GM23338 (cell line): ENCODE measurements at regions not wholly inside any gene's neighbourhood (a gene's known extent, or its start where the extent isn't known, plus 50 kb on each side); places are given as distances from the start of the nearest gene placed in this dataset.

ENCODE experiments used
- ATAC-seq: fragments of 200-7000 bp; cut with Tn5 transposase; 3 replicates; pipeline ENCODE4 v1.9.1; 2020
- DNase-seq: peaks from one replicate; pipeline ENCODE4 v3.0.0-alpha.2; 2015; ENCODE audit warnings: low spot score
- H2AFZ ChIP-seq: fragments of 200-600 bp; sonication (generic); 2 replicates; pipeline ENCODE4 v1.8.0; 2016; ENCODE audit warnings: antibody characterized with exemption, mild to moderate bottlenecking, moderate library complexity
- H3F3A ChIP-seq: fragments of 200-600 bp; sonication (generic); replicated peaks from 2 replicates; pipeline ENCODE4 v1.8.0; 2017; ENCODE audit warnings: antibody characterized with exemption, mixed run types, low read depth
- H3K27ac ChIP-seq: fragments of 200-600 bp; sonication (generic); 2 replicates; pipeline ENCODE4 v1.6.1; 2016; ENCODE audit warnings: low read depth
- H3K27me3 ChIP-seq: fragments of 200-600 bp; sonication (generic); 2 replicates; pipeline ENCODE4 v1.8.0; 2016; ENCODE audit warnings: mild to moderate bottlenecking, mixed run types, moderate library complexity; ENCODE audit not compliant: insufficient read depth
- H3K36me3 ChIP-seq: fragments of 200-600 bp; sonication (generic); 2 replicates; pipeline ENCODE4 v1.8.0; 2016; ENCODE audit warnings: mild to moderate bottlenecking; ENCODE audit not compliant: insufficient read depth
- H3K4me1 ChIP-seq: fragments of 200-600 bp; sonication (generic); 2 replicates; pipeline ENCODE4 v1.8.0; 2016; ENCODE audit warnings: mild to moderate bottlenecking, moderate library complexity; ENCODE audit not compliant: insufficient read depth
- H3K4me2 ChIP-seq: fragments of 200-600 bp; sonication (generic); 2 replicates; pipeline ENCODE4 v1.7.1; 2017; ENCODE audit warnings: mixed run types
- H3K4me3 ChIP-seq: fragments of 200-600 bp; sonication (generic); 2 replicates; pipeline ENCODE4 v1.6.1; 2016; ENCODE audit warnings: mixed run types
- H3K79me2 ChIP-seq: fragments of 200-600 bp; sonication (generic); replicated peaks from 2 replicates; pipeline ENCODE4 v1.8.0; 2017; ENCODE audit warnings: mild to moderate bottlenecking; ENCODE audit not compliant: insufficient read depth
- H3K9me2 ChIP-seq: fragments of 200-600 bp; sonication (generic); 2 replicates; pipeline ENCODE4 v1.8.0; 2017; ENCODE audit not compliant: insufficient read depth
- H4K20me1 ChIP-seq: fragments of 200-600 bp; sonication (generic); replicated peaks from 2 replicates; pipeline ENCODE4 v1.8.0; 2017; ENCODE audit warnings: mild to moderate bottlenecking; ENCODE audit not compliant: insufficient read depth
- H3K27ac Mint-ChIP-seq: 2 replicates; pipeline ENCODE4 v1.8.0; 2020; ENCODE audit warnings: inconsistent platforms, mild to moderate bottlenecking, moderate library complexity, mixed read lengths
- H3K27me3 Mint-ChIP-seq: 3 replicates; pipeline ENCODE4 v1.8.0; 2022; ENCODE audit warnings: low read depth, mild to moderate bottlenecking, moderate library complexity, mixed read lengths, inconsistent platforms; ENCODE audit not compliant: insufficient read depth, poor library complexity
- H3K36me3 Mint-ChIP-seq: 3 replicates; pipeline ENCODE4 v1.8.0; 2021; ENCODE audit warnings: low read depth, mild to moderate bottlenecking, inconsistent platforms, moderate library complexity, mixed read lengths
- H3K4me1 Mint-ChIP-seq: 3 replicates; pipeline ENCODE4 v1.8.0; 2020; ENCODE audit warnings: mild to moderate bottlenecking, inconsistent platforms, mixed read lengths
- H3K4me3 Mint-ChIP-seq: 3 replicates; pipeline ENCODE4 v1.8.0; 2021; ENCODE audit warnings: moderate library complexity, mild to moderate bottlenecking, inconsistent platforms, mixed read lengths
- H3K9me3 Mint-ChIP-seq: 3 replicates; pipeline ENCODE4 v1.8.0; 2020; ENCODE audit warnings: moderate library complexity, mild to moderate bottlenecking, inconsistent platforms, mixed read lengths
- CREB1 ChIP-seq: fragments of 250-450 bp; sonication (Bioruptor Pico); IDR thresholded peaks from 2 replicates; pipeline ENCODE4 v1.5.0; 2020; ENCODE audit warnings: low read depth, mild to moderate bottlenecking, moderate library complexity
- CTCF ChIP-seq, 2 experiments: fragments of 200-600 bp in 1 of 2; sonication (generic) in 1 of 2; conservative IDR thresholded peaks; 2 replicates each; pipeline versions ENCODE4 v1.5.1 to v1.6.1; 2016 to 2017; ENCODE audit warnings: antibody characterized with exemption in 2 of 2, low read depth in 2 of 2, mild to moderate bottlenecking in 2 of 2, moderate library complexity in 1 of 2
- EZH2 ChIP-seq: fragments of 200-600 bp; sonication (generic); IDR thresholded peaks from one replicate; pipeline ENCODE4 v1.8.0; 2017; ENCODE audit warnings: antibody characterized with exemption, mild to moderate bottlenecking, low read depth; ENCODE audit not compliant: unreplicated experiment
- EZH2phosphoT487 ChIP-seq: fragments of 200-600 bp; sonication (generic); IDR thresholded peaks from one replicate; pipeline ENCODE4 v1.8.1; 2018; ENCODE audit warnings: antibody characterized with exemption; ENCODE audit not compliant: unreplicated experiment
- JUNB ChIP-seq: IDR thresholded peaks from one replicate; pipeline ENCODE4 v1.6.1; 2016; ENCODE audit warnings: antibody characterized with exemption; ENCODE audit not compliant: unreplicated experiment
- NANOG ChIP-seq: IDR thresholded peaks from 2 replicates; pipeline ENCODE4 v1.6.1; 2016; ENCODE audit warnings: antibody characterized with exemption, borderline replicate concordance
- POLR2AphosphoS5 ChIP-seq: IDR thresholded peaks from 2 replicates; pipeline ENCODE4 v1.6.1; 2016; ENCODE audit warnings: antibody characterized with exemption, low read depth
- ZNF462 ChIP-seq: fragments of 250-450 bp; sonication (Bioruptor Pico); IDR thresholded peaks from 2 replicates; pipeline ENCODE4 v1.5.0; 2020; ENCODE audit warnings: mild to moderate bottlenecking, moderate library complexity

- no peak for DNase-seq
- Histone ChIP-seq H3K36me3 (peaks cover 4% of the 10 kb centered on the region; the same call in 1 of the 2 replicates), H3K27me3 (no peaks in the 10 kb centered on the region), H3K4me2 (no peak overlapping the region), H2AFZ (no peak overlapping the region), H3K9me2 (no peaks in the 10 kb centered on the region), H4K20me1 (no peaks in the 10 kb centered on the region), H3K79me2 (no peaks in the 10 kb centered on the region), H3K27ac (no peak overlapping the region), H3F3A (no peaks in the 10 kb centered on the region), H3K4me1 (no peaks in the 10 kb centered on the region), H3K4me3 (no peak overlapping the region)
- H3K4me3 Mint-ChIP-seq: no peak overlapping the region
- no peak for TF ChIP-seq CTCF (conservative IDR thresholded peaks at IDR 0.05; ENCODE audit: low read depth in 2 of 2)
- TF ChIP-seq CREB1 (CRISPR knock-in tag): no peak
- TF ChIP-seq POLR2AphosphoS5: no peak
- TF ChIP-seq NANOG: no peak
- TF ChIP-seq JUNB: no peak
- no peak for TF ChIP-seq EZH2
- peaks cover 93% of the 10 kb centered on the region for H3K9me3 Mint-ChIP-seq
- no peaks in the 10 kb centered on the region for H3K4me1 Mint-ChIP-seq
- peaks cover 42% of the 10 kb centered on the region for H3K36me3 Mint-ChIP-seq
- H3K27me3 Mint-ChIP-seq: peaks cover 10% of the 10 kb centered on the region
- no peak overlapping the region for H3K27ac Mint-ChIP-seq
- ATAC-seq: no peak
Measured at GRCh38 chr18:78304192-78305164, 675.1 kb upstream of the SALL3 start.

GRCh38 chr18:78305789-78306188, 673.8 kb upstream of the SALL3 start:
- H3K36me3 Mint-ChIP-seq: peaks cover 42% of the 10 kb centered on the region
- no peaks in the 10 kb centered on the region for H3K4me1 Mint-ChIP-seq
- no peak overlapping the region for H3K27ac Mint-ChIP-seq
- Histone ChIP-seq H2AFZ (no peak overlapping the region), H4K20me1 (no peaks in the 10 kb centered on the region), H3K4me1 (no peaks in the 10 kb centered on the region), H3F3A (no peaks in the 10 kb centered on the region), H3K4me3 (no peak overlapping the region), H3K9me2 (no peaks in the 10 kb centered on the region), H3K79me2 (no peaks in the 10 kb centered on the region), H3K4me2 (no peak overlapping the region), H3K27ac (no peak overlapping the region), H3K27me3 (no peaks in the 10 kb centered on the region), H3K36me3 (peaks cover 4% of the 10 kb centered on the region; the same call in 1 of the 2 replicates)
- no peak for DNase-seq
- H3K4me3 Mint-ChIP-seq: no peak overlapping the region
- peaks cover 94% of the 10 kb centered on the region for H3K9me3 Mint-ChIP-seq
- no peak for ATAC-seq
- peaks cover 10% of the 10 kb centered on the region for H3K27me3 Mint-ChIP-seq
- no peak for TF ChIP-seq EZH2phosphoT487
- no peak for TF ChIP-seq NANOG
- no peak for TF ChIP-seq CTCF (conservative IDR thresholded peaks at IDR 0.05; ENCODE audit: low read depth in 2 of 2)
- no peak for TF ChIP-seq CREB1 (CRISPR knock-in tag)
- no peak for TF ChIP-seq POLR2AphosphoS5
- no peak for TF ChIP-seq ZNF462 (CRISPR knock-in tag)
